IMR-90 (cell line): ENCODE measurements at regions not wholly inside any gene's neighbourhood (a gene's known extent, or its start where the extent isn't known, plus 50 kb on each side); places are given as distances from the start of the nearest gene placed in this dataset.

Experiments
- ATAC-seq: fragments of 200-7000 bp; cut with Tn5 transposase; 2 replicates; pipeline ENCODE4 v1.9.1; 2020; ENCODE audit warnings: low read depth, mild to moderate bottlenecking, moderate library complexity
- BruUV-seq: library from RNA; stranded (reverse); fragments of 400-500 nt; replicated peaks from 2 replicates; lab custom pipeline; 2021; lab: Mats Ljungman, UMichigan
- CTCF ChIA-PET: fragments of 300-600 bp; formaldehyde crosslinking; extraction: SDS; loops from one replicate; lab custom pipeline; 2021; ENCODE audit warnings: antibody characterized with exemption; lab: Yijun Ruan, JAX
- POLR2A ChIA-PET: fragments of 300-600 bp; sonication (Branson Sonifier 250); formaldehyde crosslinking; loops from one replicate; lab custom pipeline; 2022; ENCODE audit warnings: antibody characterized with exemption; ENCODE audit not compliant: unreplicated experiment; lab: Charles Lee
- DNase-seq: peaks from one replicate; pipeline ENCODE4 v3.0.0; 2013
- H2AFZ ChIP-seq: replicated peaks from 2 replicates; pipeline ENCODE3; 2013; ENCODE audit warnings: low read length, mild to moderate bottlenecking; ENCODE audit not compliant: poor library complexity
- H2AK5ac ChIP-seq: 2 replicates; pipeline ENCODE4 v1.6.1; 2013; ENCODE audit warnings: low read depth, low read length, inconsistent platforms
- H2AK9ac ChIP-seq: replicated peaks from 2 replicates; pipeline ENCODE3; 2013; ENCODE audit warnings: mild to moderate bottlenecking, low read depth, low read length, moderate library complexity; ENCODE audit not compliant: poor library complexity
- H2BK120ac ChIP-seq: 2 replicates; pipeline ENCODE4 v1.6.1; 2013; ENCODE audit warnings: low read depth, low read length, inconsistent platforms
- H2BK15ac ChIP-seq: 3 replicates; pipeline ENCODE4 v1.6.1; 2013; ENCODE audit warnings: low read depth, low read length, inconsistent platforms
- H2BK20ac ChIP-seq: 2 replicates; pipeline ENCODE4 v1.6.1; 2013; ENCODE audit warnings: low read depth, mild to moderate bottlenecking, inconsistent platforms, low read length, moderate library complexity
- H2BK5ac ChIP-seq: 2 replicates; pipeline ENCODE4 v1.6.1; 2013; ENCODE audit warnings: mild to moderate bottlenecking, low read depth, low read length, inconsistent platforms; ENCODE audit not compliant: poor library complexity, severe bottlenecking
- H3K14ac ChIP-seq: replicated peaks from 2 replicates; pipeline ENCODE4 v1.6.1; 2013; ENCODE audit warnings: low read depth, low read length, inconsistent platforms
- H3K18ac ChIP-seq: 2 replicates; pipeline ENCODE4 v1.6.1; 2013; ENCODE audit warnings: low read depth, low read length, control low read depth
- H3K23ac ChIP-seq: 2 replicates; pipeline ENCODE4 v1.6.1; 2013; ENCODE audit warnings: low read depth, low read length, inconsistent platforms
- H3K27ac ChIP-seq: 2 replicates; pipeline ENCODE4 v1.5.1; 2013; ENCODE audit warnings: mild to moderate bottlenecking, control low read depth, low read length; ENCODE audit not compliant: insufficient read depth
- H3K27me3 ChIP-seq: 2 replicates; pipeline ENCODE4 v1.6.1; 2013; ENCODE audit warnings: low read length; ENCODE audit not compliant: control insufficient read depth, insufficient read depth
- H3K36me3 ChIP-seq: 2 replicates; pipeline ENCODE4 v1.6.1; 2013; ENCODE audit warnings: low read length, mixed read lengths; ENCODE audit not compliant: control insufficient read depth, insufficient read depth
- H3K4ac ChIP-seq: 2 replicates; pipeline ENCODE4 v1.6.1; 2013; ENCODE audit warnings: low read depth, low read length, inconsistent platforms
- H3K4me1 ChIP-seq: 2 replicates; pipeline ENCODE4 v1.6.1; 2013; ENCODE audit warnings: low read length, mixed read lengths; ENCODE audit not compliant: control insufficient read depth, insufficient read depth
- H3K4me2 ChIP-seq: 2 replicates; pipeline ENCODE4 v1.6.1; 2013; ENCODE audit warnings: low read depth, mild to moderate bottlenecking, control low read depth, low read length, moderate library complexity
- H3K4me3 ChIP-seq: 2 replicates; pipeline ENCODE4 v1.5.1; 2013; ENCODE audit warnings: low read depth, mild to moderate bottlenecking, control low read depth, low read length, moderate library complexity; ENCODE audit not compliant: insufficient read depth
- H3K56ac ChIP-seq: 2 replicates; pipeline ENCODE4 v1.6.1; 2013; ENCODE audit warnings: low read length, inconsistent platforms; ENCODE audit not compliant: insufficient read depth; ENCODE audit errors: extremely low read depth
- H3K79me1 ChIP-seq, 2 experiments: 2 replicates each; pipeline ENCODE4 v1.6.1; 2013; ENCODE audit warnings: low read length in 2 of 2, inconsistent platforms in 1 of 2, low read depth in 1 of 2
- H3K9ac ChIP-seq: 2 replicates; pipeline ENCODE4 v1.6.1; 2013; ENCODE audit warnings: low read depth, low read length, control low read depth
- H3K9me1 ChIP-seq: 2 replicates; pipeline ENCODE4 v1.6.1; 2013; ENCODE audit warnings: low read length, inconsistent platforms; ENCODE audit not compliant: insufficient read depth
- H3K9me3 ChIP-seq: 2 replicates; pipeline ENCODE4 v1.6.1; 2013; ENCODE audit warnings: low read length; ENCODE audit not compliant: control insufficient read depth, insufficient read depth
- H4K20me1 ChIP-seq: 2 replicates; pipeline ENCODE4 v1.6.1; 2013; ENCODE audit warnings: low read length, inconsistent platforms; ENCODE audit not compliant: insufficient read depth
- H4K5ac ChIP-seq: 2 replicates; pipeline ENCODE4 v1.6.1; 2013; ENCODE audit warnings: mild to moderate bottlenecking, low read depth, low read length, control low read depth
- H4K8ac ChIP-seq, 2 experiments: 2 replicates each; pipeline ENCODE4 v1.6.1; 2013; ENCODE audit warnings: low read depth in 2 of 2, low read length in 2 of 2, control low read depth in 1 of 2, inconsistent platforms in 1 of 2
- H4K91ac ChIP-seq: 2 replicates; pipeline ENCODE4 v1.6.1; 2013; ENCODE audit warnings: low read depth, low read length, inconsistent platforms; ENCODE audit not compliant: insufficient read depth
- CHD1 ChIP-seq: IDR thresholded peaks from 2 replicates; pipeline ENCODE4 v1.6.1; 2012; ENCODE audit warnings: low read depth, low read length, improper control_type of control experiment
- WGBS, 2 experiments: methylation state at CpG; one replicate each; pipeline versions ENCODE4 v1.1.5 to v1.1.7; 2013; ENCODE audit warnings: missing lambda C conversion rate in 2 of 2; ENCODE audit not compliant: insufficient read length in 1 of 2; ENCODE audit errors: extremely low coverage in 2 of 2; 5-methylcytosine and 5-hydroxymethylcytosine counted together
- dilution Hi-C: fragments of 300-500 bp; cut with HindIII; formaldehyde crosslinking; loops from one replicate; pipeline ENCODE4 v1.14.3; 2018; ENCODE audit warnings: low sequenced_read_pairs; ENCODE audit not compliant: unreplicated experiment
- in situ Hi-C: fragments of 300-500 bp; cut with MboI; formaldehyde crosslinking; loops from 3 replicates; pipeline ENCODE4 v1.14.3; 2019; ENCODE audit warnings: low sequenced_read_pairs, inconsistent platforms, mixed read lengths
- intact Hi-C: fragments of 100-400 bp; cut with micrococcal nuclease; formaldehyde crosslinking; loops from 2 replicates; pipeline ENCODE4 v1.10.0; 2022

GRCh38 chr12:115364921-115365320 is 680.9 kb upstream of the TBX3 start:
- no peak overlapping the region for H2BK5ac ChIP-seq
- dilution Hi-C loops, result no loop called here
- ATAC-seq, result no peak
- H3K4ac ChIP-seq, result no peak overlapping the region
- no peaks in the 10 kb centered on the region for H4K20me1 ChIP-seq
- H3K9me1 ChIP-seq, result no peaks in the 10 kb centered on the region
- no peak overlapping the region for H3K9ac ChIP-seq
- no peak overlapping the region for H4K91ac ChIP-seq
- no peak overlapping the region for H2AK5ac ChIP-seq
- H3K4me2 ChIP-seq, result no peak overlapping the region
- no peak overlapping the region for H4K5ac ChIP-seq
- H3K18ac ChIP-seq, result no peak overlapping the region
- H3K27ac ChIP-seq, result no peak overlapping the region
- H2AK9ac ChIP-seq, result no peak overlapping the region
- H3K14ac ChIP-seq, result no peak overlapping the region; the same call in 1 of the 2 replicates
- no peaks in the 10 kb centered on the region for H3K79me1 ChIP-seq
- ChIA-PET POLR2A (no interaction called here), CTCF (no interaction called here)
- intact Hi-C loops, result loop anchor here (5.0 kb wide), 1 partner anchor 387 kb away; no protein-coding TSS in a partner anchor
- peak overlapping the region; percentile 33 for H2AFZ ChIP-seq
- H2BK120ac ChIP-seq, result no peak overlapping the region
- WGBS, 2 experiments, result no CpG with 5 or more reads among the region's 3 CpGs
- no peak overlapping the region for H2BK15ac ChIP-seq
- no peak for DNase-seq
- in situ Hi-C loops, result no loop called here
- H4K8ac ChIP-seq, result no peak overlapping the region
- H3K23ac ChIP-seq, result no peak overlapping the region
- H3K56ac ChIP-seq, result no peak overlapping the region
- no TSS peak for BruUV-seq
- H3K4me1 ChIP-seq, result no peaks in the 10 kb centered on the region
- no peak overlapping the region for H2BK20ac ChIP-seq
- H3K4me3 ChIP-seq, result no peak overlapping the region
- TF ChIP-seq CHD1, result no peak
- H3K27me3 ChIP-seq, result no peaks in the 10 kb centered on the region
- no peaks in the 10 kb centered on the region for H3K36me3 ChIP-seq
- H3K9me3 ChIP-seq, result no peaks in the 10 kb centered on the region
